NCI-H524 (cell line): ENCODE measurements at regions not wholly inside any gene's neighbourhood (a gene's known extent, or its start where the extent isn't known, plus 50 kb on each side); places are given as distances from the start of the nearest gene placed in this dataset.
"Not testable (repeated sequence)": the region's sequence is repeated elsewhere in the genome, so short reads cannot be mapped to it uniquely, and the experiment has no call there.

Experiments used
- DNase-seq, 2 experiments: peaks; one replicate each; lab custom pipeline; 2025; lab: John Stamatoyannopoulos, UW

GRCh38 chr16:75780669-75781068 lies 54.4 kb upstream of the CPHXL start:
- no peak for DNase-seq

- DNase-seq = no peak
These were observed 55.5 kb upstream of the CPHXL start for GRCh38 chr16:75781683-75782343.

- DNase-seq = peak in 1 of 2 experiments; percentile 81
These were observed 61.1 kb upstream of the CPHXL start for GRCh38 chr16:75787440-75787839.

GRCh38 chr16:75789237-75789636 lies 62.9 kb upstream of the CPHXL start:
- peak; percentile 43 to 74 for DNase-seq

GRCh38 chr16:75792771-75793492 lies 66.6 kb upstream of the CPHXL start:
- no peak for DNase-seq

GRCh38 chr16:75793641-75794040 lies 67.4 kb upstream of the CPHXL start:
- DNase-seq = no peak

GRCh38 chr16:75794426-75794825 lies 68.1 kb upstream of the CPHXL start:
- no peak for DNase-seq

GRCh38 chr16:75798714-75799113 lies 72.4 kb upstream of the CPHXL start:
- no peak for DNase-seq

GRCh38 chr16:75801307-75801706 lies 75.0 kb upstream of the CPHXL start:
- DNase-seq = peak in 1 of 2 experiments; percentile 32

- DNase-seq = no peak
These were observed 77.5 kb upstream of the CPHXL start for GRCh38 chr16:75803753-75804152.

GRCh38 chr16:75804368-75804767 lies 78.1 kb upstream of the CPHXL start:
- DNase-seq = no peak

GRCh38 chr16:75805946-75806345 lies 79.7 kb upstream of the CPHXL start:
- DNase-seq = peak in 1 of 2 experiments; percentile 50

GRCh38 chr16:75806487-75806886 lies 80.2 kb upstream of the CPHXL start:
- no peak for DNase-seq

- DNase-seq = no peak
These were observed 84.1 kb upstream of the CPHXL start for GRCh38 chr16:75810342-75810741.

- DNase-seq = no peak
These were observed 84.8 kb upstream of the CPHXL start for GRCh38 chr16:75811020-75811634.

GRCh38 chr16:75818491-75818890 lies 92.2 kb upstream of the CPHXL start:
- no peak for DNase-seq

GRCh38 chr16:75820672-75821071 lies 94.4 kb upstream of the CPHXL start:
- DNase-seq = no peak

GRCh38 chr16:75821117-75821516 lies 94.8 kb upstream of the CPHXL start:
- no peak for DNase-seq

GRCh38 chr16:75825750-75826149 lies 99.5 kb upstream of the CPHXL start:
- DNase-seq = not testable (repeated sequence)

- DNase-seq = not testable (repeated sequence)
These were observed 101.2 kb upstream of the CPHXL start for GRCh38 chr16:75827372-75828038.

- DNase-seq = not testable (repeated sequence)
These were observed 107.1 kb upstream of the CPHXL start for GRCh38 chr16:75833385-75833784.

GRCh38 chr16:75836347-75837010 lies 110.2 kb upstream of the CPHXL start:
- DNase-seq = no peak
